ENCODE measurements at regions not wholly inside any gene's neighbourhood (a gene's known extent, or its start where the extent isn't known, plus 50 kb on each side); places are given as distances from the start of the nearest gene placed in this dataset.

DNA sequence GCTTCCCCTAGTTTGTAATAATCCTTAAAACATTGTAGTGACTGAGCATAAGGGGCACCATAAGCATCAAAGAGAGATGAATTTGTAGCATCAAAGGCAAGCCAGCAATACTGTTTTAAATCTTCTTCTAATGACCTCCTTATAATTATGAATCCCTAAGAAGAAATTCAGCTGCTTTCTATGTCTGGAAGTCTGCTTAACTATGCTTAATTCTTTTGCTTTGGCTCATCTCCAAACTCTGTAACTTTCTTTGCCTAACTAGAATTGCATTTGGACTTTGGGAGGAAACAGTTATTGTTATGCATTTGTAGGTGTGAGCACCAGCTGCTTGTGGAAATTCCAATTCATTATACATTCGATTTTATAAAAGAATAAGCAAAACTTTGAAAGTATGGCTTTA, 117.7 kb upstream of the SPATA16 start:
- TF ChIP-seq, protein P1, sequence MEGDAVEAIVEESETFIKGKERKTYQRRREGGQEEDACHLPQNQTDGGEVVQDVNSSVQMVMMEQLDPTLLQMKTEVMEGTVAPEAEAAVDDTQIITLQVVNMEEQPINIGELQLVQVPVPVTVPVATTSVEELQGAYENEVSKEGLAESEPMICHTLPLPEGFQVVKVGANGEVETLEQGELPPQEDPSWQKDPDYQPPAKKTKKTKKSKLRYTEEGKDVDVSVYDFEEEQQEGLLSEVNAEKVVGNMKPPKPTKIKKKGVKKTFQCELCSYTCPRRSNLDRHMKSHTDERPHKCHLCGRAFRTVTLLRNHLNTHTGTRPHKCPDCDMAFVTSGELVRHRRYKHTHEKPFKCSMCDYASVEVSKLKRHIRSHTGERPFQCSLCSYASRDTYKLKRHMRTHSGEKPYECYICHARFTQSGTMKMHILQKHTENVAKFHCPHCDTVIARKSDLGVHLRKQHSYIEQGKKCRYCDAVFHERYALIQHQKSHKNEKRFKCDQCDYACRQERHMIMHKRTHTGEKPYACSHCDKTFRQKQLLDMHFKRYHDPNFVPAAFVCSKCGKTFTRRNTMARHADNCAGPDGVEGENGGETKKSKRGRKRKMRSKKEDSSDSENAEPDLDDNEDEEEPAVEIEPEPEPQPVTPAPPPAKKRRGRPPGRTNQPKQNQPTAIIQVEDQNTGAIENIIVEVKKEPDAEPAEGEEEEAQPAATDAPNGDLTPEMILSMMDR (IDR thresholded peaks at IDR 0.05; ENCODE audit: low read depth, low read length, missing control alignments): no peak
- DNase-seq (ENCODE audit: low read depth): no peak
- H3K4me3 ChIP-seq (ENCODE audit: low read depth, low read length): no peak overlapping the region

DNA sequence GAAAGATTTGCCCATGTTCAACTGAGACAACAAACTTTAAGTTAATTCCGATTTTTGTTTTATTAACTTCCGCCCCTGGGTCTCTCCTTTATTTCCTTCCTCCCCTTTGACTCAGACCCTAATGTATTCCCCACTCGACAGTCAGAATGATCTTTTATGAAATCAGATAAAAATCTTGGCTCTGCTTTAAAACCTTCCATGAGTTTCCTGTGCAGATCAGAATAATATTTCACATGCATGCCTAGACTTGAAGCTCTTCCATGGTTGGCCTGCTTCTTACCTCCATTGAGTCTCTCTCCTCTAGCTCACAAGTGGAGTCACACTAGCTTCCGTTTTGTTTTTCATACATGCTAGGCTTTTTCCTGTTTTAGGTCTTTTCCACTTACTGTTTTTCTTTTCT, 116.8 kb upstream of the SPATA16 start:
- no peak overlapping the region for H3K4me3 ChIP-seq (ENCODE audit: low read depth, low read length)
- DNase-seq (ENCODE audit: low read depth): no peak
- TF ChIP-seq, protein P1 (IDR thresholded peaks at IDR 0.05; ENCODE audit: low read depth, low read length, missing control alignments): no peak

DNA sequence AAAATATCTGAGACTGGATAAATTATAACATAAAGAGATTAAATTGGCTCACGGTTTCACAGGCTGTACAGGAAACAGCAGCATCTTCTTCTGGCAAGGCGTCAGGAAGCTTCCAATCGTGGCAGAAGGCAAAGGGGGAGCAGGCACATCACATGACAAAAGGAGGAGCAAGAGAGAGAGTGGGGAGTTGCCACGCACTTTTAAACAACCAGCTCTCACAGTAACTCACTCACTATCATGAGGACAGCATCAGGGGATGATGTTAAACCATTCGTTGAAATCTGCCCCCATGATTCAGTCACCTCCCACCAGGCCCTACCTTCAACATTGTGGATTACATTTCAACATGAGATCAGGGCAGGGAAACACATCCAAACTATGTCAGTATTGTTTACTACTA, 114.5 kb upstream of the SPATA16 start:
- no peak for DNase-seq (ENCODE audit: low read depth)
- H3K4me3 ChIP-seq (ENCODE audit: low read depth, low read length): no peak overlapping the region
- TF ChIP-seq, protein P1 (IDR thresholded peaks at IDR 0.05; ENCODE audit: low read depth, low read length, missing control alignments): no peak

DNA sequence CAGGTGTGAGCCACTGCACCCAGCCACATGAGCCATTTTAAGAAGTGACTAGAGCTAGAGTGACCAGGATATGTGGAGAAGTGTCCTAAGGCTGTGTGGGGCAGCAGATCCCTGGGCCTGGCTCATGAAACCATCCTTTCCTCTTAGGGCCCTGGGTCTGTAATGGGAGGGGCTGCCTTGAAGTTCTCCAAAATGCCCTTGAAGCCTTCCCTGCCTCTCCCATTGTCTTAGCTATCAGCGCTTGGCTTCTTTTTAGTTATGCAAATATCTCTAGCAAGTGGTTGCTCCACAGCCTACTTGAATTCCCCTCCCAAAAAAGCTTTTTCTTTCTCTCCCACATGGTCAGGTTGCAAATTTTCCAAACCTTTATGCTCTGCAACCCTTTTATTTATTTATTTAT, 112.4 kb upstream of the SPATA16 start:
- no peak overlapping the region for H3K4me3 ChIP-seq (ENCODE audit: low read depth, low read length)
- TF ChIP-seq, protein P1 (IDR thresholded peaks at IDR 0.05; ENCODE audit: low read depth, low read length, missing control alignments): no peak
- DNase-seq (ENCODE audit: low read depth): no peak

DNA sequence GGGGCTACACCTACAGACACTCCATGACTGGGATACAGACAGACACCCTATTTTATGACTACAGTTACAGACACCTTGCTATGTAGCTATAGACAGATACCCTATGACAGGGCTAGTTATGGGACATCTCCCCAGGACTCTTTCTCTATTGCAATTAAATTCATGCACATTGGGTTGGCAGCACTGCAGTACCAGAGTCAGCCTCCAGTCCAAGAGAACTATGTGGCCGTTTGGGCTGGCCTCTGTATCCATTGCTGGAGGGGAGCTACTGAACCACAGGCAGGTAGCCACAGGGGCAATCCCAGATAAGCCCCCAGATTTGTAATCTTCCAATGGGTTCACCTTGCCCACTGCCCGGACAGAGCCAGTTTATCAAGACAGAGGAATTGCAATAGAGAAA, 108.4 kb upstream of the SPATA16 start:
- TF ChIP-seq, protein P1 (IDR thresholded peaks at IDR 0.05; ENCODE audit: low read depth, low read length, missing control alignments): peak; percentile 31
- no peak overlapping the region for H3K4me3 ChIP-seq (ENCODE audit: low read depth, low read length)
- DNase-seq (ENCODE audit: low read depth): no peak

DNA sequence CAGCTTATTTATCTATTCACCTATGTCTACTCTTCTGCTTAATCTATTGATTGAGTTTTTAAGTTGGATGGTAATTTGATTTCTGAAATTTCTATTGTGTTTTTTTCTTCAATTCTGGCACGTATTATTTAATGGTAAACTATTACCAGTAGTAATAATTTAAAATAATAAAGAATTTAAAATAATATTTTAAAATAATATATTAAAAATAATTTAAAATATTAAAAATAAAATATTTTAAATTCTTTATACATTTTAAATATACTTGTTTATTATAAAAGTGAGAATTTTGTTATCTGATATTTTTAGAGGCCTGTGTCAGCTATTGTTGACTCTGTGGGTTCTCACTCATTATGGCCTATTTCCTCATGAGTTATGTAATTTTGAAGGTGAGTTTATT, 100.7 kb upstream of the SPATA16 start:
- no peak overlapping the region for H3K4me3 ChIP-seq (ENCODE audit: low read depth, low read length)
- TF ChIP-seq, protein P1 (IDR thresholded peaks at IDR 0.05; ENCODE audit: low read depth, low read length, missing control alignments): no peak
- DNase-seq (ENCODE audit: low read depth): no peak

DNA sequence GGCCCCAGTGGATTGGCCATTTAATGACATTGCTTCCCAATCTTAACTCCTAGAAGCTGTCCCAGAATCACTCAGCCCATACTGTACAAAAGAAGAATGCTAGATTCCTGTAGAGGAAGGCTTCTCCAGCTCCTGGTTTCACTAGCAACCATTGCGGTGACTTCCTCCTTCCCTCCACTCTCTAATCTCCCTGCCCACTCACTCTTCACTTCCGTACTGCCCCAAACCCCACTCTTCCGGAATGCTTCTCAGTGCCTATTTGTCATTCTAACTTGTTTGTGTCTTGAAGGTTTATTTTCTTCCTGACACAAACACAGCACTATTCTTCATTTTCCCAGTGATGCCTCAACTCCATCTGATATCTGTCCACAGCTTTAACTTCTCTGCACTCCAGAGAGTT, 97.1 kb upstream of the SPATA16 start:
- H3K4me3 ChIP-seq (ENCODE audit: low read depth, low read length): no peak overlapping the region
- TF ChIP-seq, protein P1 (IDR thresholded peaks at IDR 0.05; ENCODE audit: low read depth, low read length, missing control alignments): no peak
- DNase-seq (ENCODE audit: low read depth): no peak
